ENCODE measurements at regions not wholly inside any gene's neighbourhood (a gene's known extent, or its start where the extent isn't known, plus 50 kb on each side); places are given as distances from the start of the nearest gene placed in this dataset.

- Histone ChIP-seq H3K27me3 (ENCODE audit: control insufficient read depth in 2 of 2, insufficient read depth in 2 of 2, low read length in 2 of 2) (no peaks in the 10 kb centered on the region), H2AFZ (ENCODE audit: low read depth, low read length) (no peak overlapping the region), H3K4me3 (no peak overlapping the region), H3K4me2 (ENCODE audit: insufficient read depth, low read length) (no peak overlapping the region), H3K36me3 (ENCODE audit: control insufficient read depth, insufficient read depth, low read length) (no peaks in the 10 kb centered on the region), H3K27ac (ENCODE audit: extremely low read depth, low read depth, low read length) (no peak overlapping the region), H3K4me1 (replicated peaks in 1 of 2; ENCODE audit: control insufficient read depth in 2 of 2, insufficient read depth in 2 of 2, low read length in 2 of 2) (no peaks in the 10 kb centered on the region), H3K9me3 (replicated peaks; ENCODE audit: control insufficient read depth, insufficient read depth, low read depth, low read length) (no peaks in the 10 kb centered on the region), H3K79me2 (ENCODE audit: control insufficient read depth, insufficient read depth, low read length) (no peaks in the 10 kb centered on the region), H4K20me1 (replicated peaks; ENCODE audit: control insufficient read depth, insufficient read depth, low read length) (no peaks in the 10 kb centered on the region), H3K9me1 (ENCODE audit: control insufficient read depth, insufficient read depth, low read length) (no peaks in the 10 kb centered on the region), H3K9ac (ENCODE audit: insufficient read depth in 1 of 2, low read depth in 2 of 2, low read length in 2 of 2) (no peak overlapping the region)
- WGBS (ENCODE audit: insufficient coverage, low coverage, missing lambda C conversion rate) = 0% methylated on average over 2 of the region's 2 CpGs
- ATAC-seq (no peak), FAIRE-seq (no peak), DNase-seq (ENCODE audit: extremely low read depth in 1 of 4, low spot score in 3 of 4) (no peak)
- POLR2A ChIA-PET = no interaction called here
- BruUV-seq (replicated peaks) = no TSS peak
- CTCF ChIA-PET (ENCODE audit: low intra/inter-chr PET ratio) = no interaction called here
- in situ Hi-C loops (cut with MboI) = no loop called here
- no peak for TF ChIP-seq ARID3A (IDR thresholded peaks at IDR 0.05; ENCODE audit: borderline replicate concordance, low read depth, low read length)
- TF ChIP-seq GTF2E2 (tag; IDR thresholded peaks at IDR 0.05) = no peak
- TF ChIP-seq FOXP1 (CRISPR knock-in tag; IDR thresholded peaks at IDR 0.05) = no peak
- no peak for TF ChIP-seq SMARCC2 (IDR thresholded peaks at IDR 0.05; ENCODE audit: low read depth)
- no peak for TF ChIP-seq NCOA1 (IDR thresholded peaks at IDR 0.05; ENCODE audit: low read depth)
- no peak for TF ChIP-seq UBTF (IDR thresholded peaks at IDR 0.05; ENCODE audit: borderline replicate concordance in 1 of 2, low read depth in 2 of 2, low read length in 2 of 2)
- no peak for TF ChIP-seq HSF4 (CRISPR knock-in tag; IDR thresholded peaks at IDR 0.05; ENCODE audit: borderline replicate concordance)
- TF ChIP-seq MLLT1 (IDR thresholded peaks at IDR 0.05) = no peak
- no peak for TF ChIP-seq SREBF1 (IDR thresholded peaks at IDR 0.05; ENCODE audit: borderline replicate concordance, low read depth, low read length)
- no peak for TF ChIP-seq HIVEP1 (CRISPR knock-in tag; IDR thresholded peaks at IDR 0.05)
- TF ChIP-seq PURB (CRISPR knock-in tag; IDR thresholded peaks at IDR 0.05; ENCODE audit: low read depth) = no peak
- intact Hi-C loops (cut with micrococcal nuclease) = no loop called here
Measured at GRCh38 chr3:159627229-159627628, 361.4 kb upstream of the IL12A start.
